GM19238 (cell line): ENCODE measurements at regions not wholly inside any gene's neighbourhood (a gene's known extent, or its start where the extent isn't known, plus 50 kb on each side); places are given as distances from the start of the nearest gene placed in this dataset.

Experiments
- DNase-seq: peaks from one replicate; pipeline ENCODE4 v3.0.0; 2011; ENCODE audit warnings: low spot score; ENCODE audit not compliant: insufficient read length

GRCh38 chr15:62436235-62436634 is 271.1 kb upstream of the C2CD4B start:
- DNase-seq: no peak

- DNase-seq: no peak
These were observed 272.7 kb upstream of the C2CD4B start for GRCh38 chr15:62437753-62438152.

GRCh38 chr15:62439543-62440016 is 274.5 kb upstream of the C2CD4B start:
- DNase-seq: no peak

- DNase-seq: no peak
These were observed 275.4 kb upstream of the C2CD4B start for GRCh38 chr15:62440362-62441105.

- DNase-seq: no peak
These were observed 279.3 kb upstream of the C2CD4B start for GRCh38 chr15:62444104-62445022.

- DNase-seq: no peak
These were observed 280.2 kb upstream of the C2CD4B start for GRCh38 chr15:62445244-62445643.

- no peak for DNase-seq
These were observed 281.9 kb upstream of the C2CD4B start for GRCh38 chr15:62446984-62447383.

- DNase-seq: no peak
These were observed 282.7 kb upstream of the C2CD4B start for GRCh38 chr15:62447742-62448141.

- no peak for DNase-seq
These were observed 284.6 kb upstream of the C2CD4B start for GRCh38 chr15:62449638-62450037.

GRCh38 chr15:62450061-62450460 is 285.0 kb upstream of the C2CD4B start:
- DNase-seq: no peak

- DNase-seq: no peak
These were observed 286.9 kb upstream of the C2CD4B start for GRCh38 chr15:62452026-62452425.

GRCh38 chr15:62452667-62453066 is 287.6 kb upstream of the C2CD4B start:
- no peak for DNase-seq

GRCh38 chr15:62453375-62453774 is 288.3 kb upstream of the C2CD4B start:
- no peak for DNase-seq

- DNase-seq: no peak
These were observed 288.9 kb upstream of the C2CD4B start for GRCh38 chr15:62453981-62454380.

GRCh38 chr15:62454567-62455172 is 289.6 kb upstream of the C2CD4B start:
- DNase-seq: no peak

GRCh38 chr15:62455441-62455921 is 290.4 kb upstream of the C2CD4B start:
- DNase-seq: no peak

GRCh38 chr15:62456011-62456920 is 291.2 kb upstream of the C2CD4B start:
- DNase-seq: no peak

- DNase-seq: no peak
These were observed 292.0 kb upstream of the C2CD4B start for GRCh38 chr15:62457100-62457499.

GRCh38 chr15:62459875-62460274 is 294.8 kb upstream of the C2CD4B start:
- DNase-seq: no peak

GRCh38 chr15:62462268-62462667 is 297.2 kb upstream of the C2CD4B start:
- no peak for DNase-seq

GRCh38 chr15:62462721-62463120 is 297.6 kb upstream of the C2CD4B start:
- DNase-seq: no peak
